Sigmoid colon (tissue), 4 donors: ENCODE measurements at regions not wholly inside any gene's neighbourhood (a gene's known extent, or its start where the extent isn't known, plus 50 kb on each side); places are given as distances from the start of the nearest gene placed in this dataset.

ENCODE experiments used
- CTCF ChIP-seq, 4 experiments: fragments of 450-650 bp in 3 of 4; fragments of 200-600 bp in 1 of 4; IDR thresholded peaks; one replicate each; pipeline ENCODE4 v1.5.1; 2016 to 2019; ENCODE audit warnings: antibody characterized with exemption in 4 of 4, mild to moderate bottlenecking in 3 of 4, moderate library complexity in 2 of 4
- EP300 ChIP-seq, 4 donors: sonication (generic); formaldehyde crosslinking; IDR thresholded peaks; one replicate each; pipeline ENCODE4 v1.6.1; 2017; ENCODE audit warnings: antibody characterized with exemption in 4 of 4
- POLR2A ChIP-seq, 2 donors: fragments of 450-650 bp; IDR thresholded peaks; one replicate each; pipeline ENCODE4 v1.6.1; 2016; ENCODE audit warnings: antibody characterized with exemption in 2 of 2, mild to moderate bottlenecking in 2 of 2, moderate library complexity in 2 of 2
- POLR2AphosphoS5 ChIP-seq, 4 donors: sonication (generic); formaldehyde crosslinking; IDR thresholded peaks; one replicate each; pipeline ENCODE4 v1.6.1; 2017; ENCODE audit warnings: antibody characterized with exemption in 4 of 4

GRCh38 chrX:140151316-140151715, 186.0 kb upstream of the CXorf66 start:
- TF ChIP-seq EP300 (IDR thresholded peaks at IDR 0.05) (no peak), POLR2A (IDR thresholded peaks at IDR 0.05) (no peak), POLR2AphosphoS5 (IDR thresholded peaks at IDR 0.05) (no peak), CTCF (IDR thresholded peaks at IDR 0.05) (no peak)
